IMR-90 (cell line): ENCODE measurements at regions not wholly inside any gene's neighbourhood (a gene's known extent, or its start where the extent isn't known, plus 50 kb on each side); places are given as distances from the start of the nearest gene placed in this dataset.

Experiments
- ATAC-seq: fragments of 200-7000 bp; cut with Tn5 transposase; 2 replicates; pipeline ENCODE4 v1.9.1; 2020; ENCODE audit warnings: low read depth, mild to moderate bottlenecking, moderate library complexity
- BruUV-seq: library from RNA; stranded (reverse); fragments of 400-500 nt; replicated peaks from 2 replicates; lab custom pipeline; 2021; lab: Mats Ljungman, UMichigan
- CTCF ChIA-PET: fragments of 300-600 bp; formaldehyde crosslinking; extraction: SDS; loops from one replicate; lab custom pipeline; 2021; ENCODE audit warnings: antibody characterized with exemption; lab: Yijun Ruan, JAX
- POLR2A ChIA-PET: fragments of 300-600 bp; sonication (Branson Sonifier 250); formaldehyde crosslinking; loops from one replicate; lab custom pipeline; 2022; ENCODE audit warnings: antibody characterized with exemption; ENCODE audit not compliant: unreplicated experiment; lab: Charles Lee
- DNase-seq: peaks from one replicate; pipeline ENCODE4 v3.0.0; 2013
- H2AFZ ChIP-seq: replicated peaks from 2 replicates; pipeline ENCODE3; 2013; ENCODE audit warnings: low read length, mild to moderate bottlenecking; ENCODE audit not compliant: poor library complexity
- H2AK5ac ChIP-seq: 2 replicates; pipeline ENCODE4 v1.6.1; 2013; ENCODE audit warnings: low read depth, low read length, inconsistent platforms
- H2AK9ac ChIP-seq: replicated peaks from 2 replicates; pipeline ENCODE3; 2013; ENCODE audit warnings: mild to moderate bottlenecking, low read depth, low read length, moderate library complexity; ENCODE audit not compliant: poor library complexity
- H2BK120ac ChIP-seq: 2 replicates; pipeline ENCODE4 v1.6.1; 2013; ENCODE audit warnings: low read depth, low read length, inconsistent platforms
- H2BK15ac ChIP-seq: 3 replicates; pipeline ENCODE4 v1.6.1; 2013; ENCODE audit warnings: low read depth, low read length, inconsistent platforms
- H2BK20ac ChIP-seq: 2 replicates; pipeline ENCODE4 v1.6.1; 2013; ENCODE audit warnings: low read depth, mild to moderate bottlenecking, inconsistent platforms, low read length, moderate library complexity
- H2BK5ac ChIP-seq: 2 replicates; pipeline ENCODE4 v1.6.1; 2013; ENCODE audit warnings: mild to moderate bottlenecking, low read depth, low read length, inconsistent platforms; ENCODE audit not compliant: poor library complexity, severe bottlenecking
- H3K14ac ChIP-seq: replicated peaks from 2 replicates; pipeline ENCODE4 v1.6.1; 2013; ENCODE audit warnings: low read depth, low read length, inconsistent platforms
- H3K18ac ChIP-seq: 2 replicates; pipeline ENCODE4 v1.6.1; 2013; ENCODE audit warnings: low read depth, low read length, control low read depth
- H3K23ac ChIP-seq: 2 replicates; pipeline ENCODE4 v1.6.1; 2013; ENCODE audit warnings: low read depth, low read length, inconsistent platforms
- H3K27ac ChIP-seq: 2 replicates; pipeline ENCODE4 v1.5.1; 2013; ENCODE audit warnings: mild to moderate bottlenecking, control low read depth, low read length; ENCODE audit not compliant: insufficient read depth
- H3K27me3 ChIP-seq: 2 replicates; pipeline ENCODE4 v1.6.1; 2013; ENCODE audit warnings: low read length; ENCODE audit not compliant: control insufficient read depth, insufficient read depth
- H3K36me3 ChIP-seq: 2 replicates; pipeline ENCODE4 v1.6.1; 2013; ENCODE audit warnings: low read length, mixed read lengths; ENCODE audit not compliant: control insufficient read depth, insufficient read depth
- H3K4ac ChIP-seq: 2 replicates; pipeline ENCODE4 v1.6.1; 2013; ENCODE audit warnings: low read depth, low read length, inconsistent platforms
- H3K4me1 ChIP-seq: 2 replicates; pipeline ENCODE4 v1.6.1; 2013; ENCODE audit warnings: low read length, mixed read lengths; ENCODE audit not compliant: control insufficient read depth, insufficient read depth
- H3K4me2 ChIP-seq: 2 replicates; pipeline ENCODE4 v1.6.1; 2013; ENCODE audit warnings: low read depth, mild to moderate bottlenecking, control low read depth, low read length, moderate library complexity
- H3K4me3 ChIP-seq: 2 replicates; pipeline ENCODE4 v1.5.1; 2013; ENCODE audit warnings: low read depth, mild to moderate bottlenecking, control low read depth, low read length, moderate library complexity; ENCODE audit not compliant: insufficient read depth
- H3K56ac ChIP-seq: 2 replicates; pipeline ENCODE4 v1.6.1; 2013; ENCODE audit warnings: low read length, inconsistent platforms; ENCODE audit not compliant: insufficient read depth; ENCODE audit errors: extremely low read depth
- H3K79me1 ChIP-seq, 2 experiments: 2 replicates each; pipeline ENCODE4 v1.6.1; 2013; ENCODE audit warnings: low read length in 2 of 2, inconsistent platforms in 1 of 2, low read depth in 1 of 2
- H3K9ac ChIP-seq: 2 replicates; pipeline ENCODE4 v1.6.1; 2013; ENCODE audit warnings: low read depth, low read length, control low read depth
- H3K9me1 ChIP-seq: 2 replicates; pipeline ENCODE4 v1.6.1; 2013; ENCODE audit warnings: low read length, inconsistent platforms; ENCODE audit not compliant: insufficient read depth
- H3K9me3 ChIP-seq: 2 replicates; pipeline ENCODE4 v1.6.1; 2013; ENCODE audit warnings: low read length; ENCODE audit not compliant: control insufficient read depth, insufficient read depth
- H4K20me1 ChIP-seq: 2 replicates; pipeline ENCODE4 v1.6.1; 2013; ENCODE audit warnings: low read length, inconsistent platforms; ENCODE audit not compliant: insufficient read depth
- H4K5ac ChIP-seq: 2 replicates; pipeline ENCODE4 v1.6.1; 2013; ENCODE audit warnings: mild to moderate bottlenecking, low read depth, low read length, control low read depth
- H4K8ac ChIP-seq, 2 experiments: 2 replicates each; pipeline ENCODE4 v1.6.1; 2013; ENCODE audit warnings: low read depth in 2 of 2, low read length in 2 of 2, control low read depth in 1 of 2, inconsistent platforms in 1 of 2
- H4K91ac ChIP-seq: 2 replicates; pipeline ENCODE4 v1.6.1; 2013; ENCODE audit warnings: low read depth, low read length, inconsistent platforms; ENCODE audit not compliant: insufficient read depth
- BHLHE40 ChIP-seq: fragments of 150-350 bp; IDR thresholded peaks from 2 replicates; pipeline ENCODE4 v1.6.1; 2016; ENCODE audit warnings: mild to moderate bottlenecking, low read depth, low read length
- CEBPB ChIP-seq: IDR thresholded peaks from 2 replicates; pipeline ENCODE4 v1.6.1; 2012; ENCODE audit warnings: low read depth, low read length, improper control_type of control experiment
- CHD1 ChIP-seq: IDR thresholded peaks from 2 replicates; pipeline ENCODE4 v1.6.1; 2012; ENCODE audit warnings: low read depth, low read length, improper control_type of control experiment
- CTCF ChIP-seq: conservative IDR thresholded peaks from 2 replicates; pipeline ENCODE4 v1.5.1; 2012; ENCODE audit warnings: mild to moderate bottlenecking, low read depth, low read length, improper control_type of control experiment
- ELK1 ChIP-seq: fragments of 150-350 bp; IDR thresholded peaks from 2 replicates; pipeline ENCODE4 v1.6.1; 2016; ENCODE audit warnings: low read depth, mild to moderate bottlenecking, low read length, moderate library complexity, borderline replicate concordance
- FOS ChIP-seq: fragments of 150-350 bp; IDR thresholded peaks from 2 replicates; pipeline ENCODE4 v1.6.1; 2016; ENCODE audit warnings: low read depth, low read length
- MAZ ChIP-seq: IDR thresholded peaks from 2 replicates; pipeline ENCODE4 v1.6.1; 2012; ENCODE audit warnings: low read depth, mild to moderate bottlenecking, low read length, improper control_type of control experiment, moderate library complexity, borderline replicate concordance
- MXI1 ChIP-seq: IDR thresholded peaks from 2 replicates; pipeline ENCODE4 v1.6.1; 2012; ENCODE audit warnings: low read depth, mild to moderate bottlenecking, low read length, moderate library complexity, borderline replicate concordance
- NFE2L2 ChIP-seq: fragments of 150-350 bp; IDR thresholded peaks from 2 replicates; pipeline ENCODE4 v1.6.1; 2016; ENCODE audit warnings: low read depth, mild to moderate bottlenecking, low read length
- POLR2A ChIP-seq: IDR thresholded peaks from 2 replicates; pipeline ENCODE4 v1.6.1; 2012; ENCODE audit warnings: mild to moderate bottlenecking, low read depth, low read length
- RAD21 ChIP-seq: IDR thresholded peaks from 2 replicates; pipeline ENCODE4 v1.6.1; 2012; ENCODE audit warnings: low read length, improper control_type of control experiment
- RFX5 ChIP-seq: IDR thresholded peaks from 2 replicates; pipeline ENCODE4 v1.8.0; 2012; ENCODE audit warnings: low read depth, mild to moderate bottlenecking, low read length, moderate library complexity
- SMC3 ChIP-seq: fragments of 150-350 bp; IDR thresholded peaks from 2 replicates; pipeline ENCODE4 v1.6.1; 2016; ENCODE audit warnings: low read depth, mild to moderate bottlenecking, antibody characterized with exemption, low read length, moderate library complexity
- USF2 ChIP-seq: fragments of 150-350 bp; IDR thresholded peaks from 2 replicates; pipeline ENCODE4 v1.6.1; 2017; ENCODE audit warnings: mild to moderate bottlenecking, antibody characterized with exemption, low read length, low read depth
- WGBS, 2 experiments: methylation state at CpG; one replicate each; pipeline versions ENCODE4 v1.1.5 to v1.1.7; 2013; ENCODE audit warnings: missing lambda C conversion rate in 2 of 2; ENCODE audit not compliant: insufficient read length in 1 of 2; ENCODE audit errors: extremely low coverage in 2 of 2; 5-methylcytosine and 5-hydroxymethylcytosine counted together
- dilution Hi-C: fragments of 300-500 bp; cut with HindIII; formaldehyde crosslinking; loops from one replicate; pipeline ENCODE4 v1.14.3; 2018; ENCODE audit warnings: low sequenced_read_pairs; ENCODE audit not compliant: unreplicated experiment
- in situ Hi-C: fragments of 300-500 bp; cut with MboI; formaldehyde crosslinking; loops from 3 replicates; pipeline ENCODE4 v1.14.3; 2019; ENCODE audit warnings: low sequenced_read_pairs, inconsistent platforms, mixed read lengths
- intact Hi-C: fragments of 100-400 bp; cut with micrococcal nuclease; formaldehyde crosslinking; loops from 2 replicates; pipeline ENCODE4 v1.10.0; 2022

GRCh38 chr16:35749253-35750141, 2290.1 kb downstream of the TP53TG3F start:
- H3K9me3 ChIP-seq: peaks cover 56% of the 10 kb centered on the region
- H2BK20ac ChIP-seq: no peak overlapping the region
- H2AFZ ChIP-seq: peak overlapping the region; percentile 21
- H2AK5ac ChIP-seq: no peak overlapping the region
- H3K9me1 ChIP-seq: no peaks in the 10 kb centered on the region
- ATAC-seq (no peak), DNase-seq (no peak)
- dilution Hi-C loops (no loop called here), intact Hi-C loops (no loop called here), in situ Hi-C loops (no loop called here)
- TF ChIP-seq RFX5 (no peak), NFE2L2 (no peak), CEBPB (no peak), ELK1 (no peak), MXI1 (no peak), CHD1 (no peak), RAD21 (no peak), CTCF (no peak), USF2 (no peak), SMC3 (no peak), FOS (no peak), MAZ (no peak), BHLHE40 (no peak), POLR2A (no peak)
- no peaks in the 10 kb centered on the region for H3K36me3 ChIP-seq
- H3K56ac ChIP-seq: no peak overlapping the region
- H4K8ac ChIP-seq: no peak overlapping the region
- H3K4ac ChIP-seq: no peak overlapping the region
- BruUV-seq: no TSS peak
- no peak overlapping the region for H4K91ac ChIP-seq
- H2BK120ac ChIP-seq: no peak overlapping the region
- H3K27ac ChIP-seq: no peak overlapping the region
- H3K23ac ChIP-seq: no peak overlapping the region
- no peaks in the 10 kb centered on the region for H3K79me1 ChIP-seq
- no peak overlapping the region for H3K4me2 ChIP-seq
- no peaks in the 10 kb centered on the region for H3K4me1 ChIP-seq
- no peak overlapping the region for H3K18ac ChIP-seq
- WGBS, 2 experiments: 93% methylated on average over 14 of the region's 43 CpGs; no CpG with 5 or more reads in 1 of the 2 experiments
- POLR2A ChIA-PET: no interaction called here
- no peak overlapping the region for H4K5ac ChIP-seq
- CTCF ChIA-PET: no interaction called here
- H4K20me1 ChIP-seq: no peaks in the 10 kb centered on the region
- no peak overlapping the region for H3K9ac ChIP-seq
- no peak overlapping the region for H2AK9ac ChIP-seq
- no peak overlapping the region for H2BK5ac ChIP-seq
- no peaks in the 10 kb centered on the region for H3K27me3 ChIP-seq
- H3K4me3 ChIP-seq: no peak overlapping the region
- no peak overlapping the region for H3K14ac ChIP-seq
- no peak overlapping the region for H2BK15ac ChIP-seq
